ENCODE measurements at regions not wholly inside any gene's neighbourhood (a gene's known extent, or its start where the extent isn't known, plus 50 kb on each side); places are given as distances from the start of the nearest gene placed in this dataset.

DNA sequence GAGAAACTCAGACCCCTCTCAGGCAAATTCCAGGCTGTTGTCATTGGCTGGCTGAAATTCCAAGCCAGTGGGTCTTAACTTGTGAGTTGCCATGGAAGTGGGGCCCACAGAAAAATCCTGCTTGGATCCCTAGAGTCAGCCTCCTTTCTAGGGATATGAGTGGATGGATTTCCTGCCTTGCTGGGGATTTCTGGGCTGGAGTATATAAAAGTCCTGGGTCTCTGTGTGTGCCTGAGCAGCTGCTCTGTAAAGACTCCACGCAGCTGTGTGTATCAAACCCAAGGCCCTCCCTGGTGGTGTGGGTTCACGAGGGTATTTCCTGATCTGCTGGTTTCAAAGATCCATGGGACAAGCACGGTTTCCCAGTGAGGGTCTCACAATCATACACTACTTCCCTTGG lies 1077.1 kb downstream of the SLC16A7 start:
- TF ChIP-seq, protein P1, sequence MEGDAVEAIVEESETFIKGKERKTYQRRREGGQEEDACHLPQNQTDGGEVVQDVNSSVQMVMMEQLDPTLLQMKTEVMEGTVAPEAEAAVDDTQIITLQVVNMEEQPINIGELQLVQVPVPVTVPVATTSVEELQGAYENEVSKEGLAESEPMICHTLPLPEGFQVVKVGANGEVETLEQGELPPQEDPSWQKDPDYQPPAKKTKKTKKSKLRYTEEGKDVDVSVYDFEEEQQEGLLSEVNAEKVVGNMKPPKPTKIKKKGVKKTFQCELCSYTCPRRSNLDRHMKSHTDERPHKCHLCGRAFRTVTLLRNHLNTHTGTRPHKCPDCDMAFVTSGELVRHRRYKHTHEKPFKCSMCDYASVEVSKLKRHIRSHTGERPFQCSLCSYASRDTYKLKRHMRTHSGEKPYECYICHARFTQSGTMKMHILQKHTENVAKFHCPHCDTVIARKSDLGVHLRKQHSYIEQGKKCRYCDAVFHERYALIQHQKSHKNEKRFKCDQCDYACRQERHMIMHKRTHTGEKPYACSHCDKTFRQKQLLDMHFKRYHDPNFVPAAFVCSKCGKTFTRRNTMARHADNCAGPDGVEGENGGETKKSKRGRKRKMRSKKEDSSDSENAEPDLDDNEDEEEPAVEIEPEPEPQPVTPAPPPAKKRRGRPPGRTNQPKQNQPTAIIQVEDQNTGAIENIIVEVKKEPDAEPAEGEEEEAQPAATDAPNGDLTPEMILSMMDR (IDR thresholded peaks at IDR 0.05): no peak
- no peak for TF ChIP-seq POLR2A (IDR thresholded peaks at IDR 0.05)
